Endothelial cell of umbilical vein (primary cell): ENCODE measurements at regions not wholly inside any gene's neighbourhood (a gene's known extent, or its start where the extent isn't known, plus 50 kb on each side); places are given as distances from the start of the nearest gene placed in this dataset.
"Not testable (repeated sequence)": the region's sequence is repeated elsewhere in the genome, so short reads cannot be mapped to it uniquely, and the experiment has no call there.

Experiments
- BruUV-seq: library from RNA; stranded (reverse); fragments of 400-500 nt; replicated peaks from 2 replicates; lab custom pipeline; 2021; lab: Mats Ljungman, UMichigan
- CTCF ChIA-PET: fragments of 300-600, 350-600 bp; sonication (Branson Sonifier 250); formaldehyde crosslinking; loops from one replicate; lab custom pipeline; 2021; ENCODE audit warnings: antibody characterized with exemption, inconsistent platforms; lab: Charles Lee
- POLR2A ChIA-PET: fragments of 300-600, 350-600 bp; sonication (Branson Sonifier 250); formaldehyde crosslinking; loops from one replicate; lab custom pipeline; 2021; ENCODE audit warnings: antibody characterized with exemption, inconsistent platforms; lab: Charles Lee
- DNase-seq: peaks from one replicate; pipeline ENCODE4 v3.0.0-alpha.2; 2011; ENCODE audit warnings: low read depth, low spot score
- FAIRE-seq: peaks from 2 replicates; lab custom pipeline; 2011; peaks lifted over from hg19 to GRCh38; lab: Jason Lieb, UNC
- H2AFZ ChIP-seq: 2 replicates; pipeline ENCODE4 v1.6.0; 2012; ENCODE audit warnings: low read depth, low read length, control low read depth, inconsistent platforms
- H3K27ac ChIP-seq: 2 replicates; pipeline ENCODE4 v1.5.1; 2011; ENCODE audit warnings: low read depth, mild to moderate bottlenecking, control low read depth, low read length, moderate library complexity; ENCODE audit not compliant: insufficient read depth
- H3K27me3 ChIP-seq, 2 experiments: 2 replicates each; pipeline versions ENCODE4 v1.6.0 to v1.6.1; 2011; ENCODE audit warnings: low read length in 2 of 2, mixed read lengths in 1 of 2; ENCODE audit not compliant: control insufficient read depth in 2 of 2, insufficient read depth in 2 of 2
- H3K36me3 ChIP-seq, 2 experiments: 2 replicates in 1 of 2; 3 replicates in 1 of 2; pipeline ENCODE4 v1.5.1; 2011; ENCODE audit warnings: low read length in 2 of 2, mild to moderate bottlenecking in 1 of 2, moderate library complexity in 1 of 2; ENCODE audit not compliant: control insufficient read depth in 2 of 2, insufficient read depth in 2 of 2; ENCODE audit errors: extremely low read depth in 1 of 2
- H3K4me1 ChIP-seq: 3 replicates; pipeline ENCODE4 v1.5.1; 2011; ENCODE audit warnings: mild to moderate bottlenecking, low read length; ENCODE audit not compliant: control insufficient read depth, insufficient read depth; ENCODE audit errors: extremely low read depth
- H3K4me2 ChIP-seq: 2 replicates; pipeline ENCODE4 v1.6.1; 2011; ENCODE audit warnings: low read length, control low read depth, mixed read lengths; ENCODE audit not compliant: insufficient read depth
- H3K4me3 ChIP-seq, 3 experiments: fragments of 200-600 bp in 1 of 3; sonication (generic), shearing (Covaris generic) in 1 of 3; replicated peaks in 1 of 3; 2 replicates each; pipeline ENCODE4 v1.5.1; 2011 to 2016; ENCODE audit warnings: control low read depth in 3 of 3, low read length in 3 of 3, mild to moderate bottlenecking in 2 of 3, inconsistent platforms in 1 of 3, low read depth in 1 of 3, moderate library complexity in 1 of 3; ENCODE audit not compliant: insufficient read depth in 1 of 3
- H3K79me2 ChIP-seq: 2 replicates; pipeline ENCODE4 v1.6.0; 2012; ENCODE audit warnings: low read length, inconsistent platforms; ENCODE audit not compliant: control insufficient read depth, insufficient read depth
- H3K9ac ChIP-seq: replicated peaks from 2 replicates; pipeline ENCODE3; 2011; ENCODE audit warnings: low read length, control low read depth; ENCODE audit not compliant: insufficient read depth; ENCODE audit errors: extremely low read depth
- H3K9me1 ChIP-seq: replicated peaks from 3 replicates; pipeline ENCODE4 v1.6.0; 2011; ENCODE audit warnings: mild to moderate bottlenecking, low read length; ENCODE audit not compliant: control insufficient read depth, insufficient read depth; ENCODE audit errors: extremely low read depth
- H3K9me3 ChIP-seq: replicated peaks from 2 replicates; pipeline ENCODE4 v1.5.1; 2012; ENCODE audit warnings: low read length, inconsistent platforms; ENCODE audit not compliant: control insufficient read depth, insufficient read depth
- H4K20me1 ChIP-seq: replicated peaks from 2 replicates; pipeline ENCODE3; 2011; ENCODE audit warnings: mild to moderate bottlenecking, low read length; ENCODE audit not compliant: control insufficient read depth, insufficient read depth; ENCODE audit errors: extremely low read depth
- dilution Hi-C: fragments of 300-500 bp; cut with MboI; formaldehyde crosslinking; loops from one replicate; pipeline ENCODE4 v1.15.0; 2019; ENCODE audit warnings: low sequenced_read_pairs; ENCODE audit not compliant: extremely low pct_ligation_motif_present
- intact Hi-C: fragments of 100-400 bp; cut with micrococcal nuclease; formaldehyde crosslinking; loops from one replicate; pipeline ENCODE4 v1.10.0; 2022

- H3K4me1 ChIP-seq, H2AFZ ChIP-seq, H3K27ac ChIP-seq, DNase-seq, H3K4me2 ChIP-seq, H3K9ac ChIP-seq, H3K36me3 ChIP-seq, H4K20me1 ChIP-seq, POLR2A ChIA-PET, FAIRE-seq, CTCF ChIA-PET, BruUV-seq, H3K4me3 ChIP-seq, H3K9me1 ChIP-seq, H3K27me3 ChIP-seq, intact Hi-C loops, H3K9me3 ChIP-seq, dilution Hi-C loops: not testable (repeated sequence)
- H3K79me2 ChIP-seq: peaks cover 67% of the 10 kb centered on the region
Measured at GRCh38 chr16:29602247-29602625, 60.8 kb upstream of the SPN start.

- H3K9me1 ChIP-seq, H3K9me3 ChIP-seq, FAIRE-seq, H3K4me1 ChIP-seq, H4K20me1 ChIP-seq, H3K4me2 ChIP-seq, H2AFZ ChIP-seq, POLR2A ChIA-PET, dilution Hi-C loops, H3K4me3 ChIP-seq, DNase-seq, BruUV-seq, H3K36me3 ChIP-seq, H3K9ac ChIP-seq, CTCF ChIA-PET, H3K27ac ChIP-seq, H3K27me3 ChIP-seq, intact Hi-C loops: not testable (repeated sequence)
- peaks cover 71% of the 10 kb centered on the region for H3K79me2 ChIP-seq
Measured at GRCh38 chr16:29602683-29603088, 60.4 kb upstream of the SPN start.
